OCI-LY1 (cell line): ENCODE measurements at regions not wholly inside any gene's neighbourhood (a gene's known extent, or its start where the extent isn't known, plus 50 kb on each side); places are given as distances from the start of the nearest gene placed in this dataset.

Source experiments
- H2AFZ ChIP-seq: fragments of 200-600 bp; sonication (generic), shearing (Covaris generic); 2 replicates; pipeline ENCODE4 v1.6.0; 2014; ENCODE audit warnings: antibody characterized with exemption, mild to moderate bottlenecking, low read length
- H3F3A ChIP-seq: fragments of 200-600 bp; sonication (generic), shearing (Covaris generic); 2 replicates; pipeline ENCODE4 v1.6.0; 2014; ENCODE audit warnings: mild to moderate bottlenecking, antibody characterized with exemption, low read length, moderate library complexity; ENCODE audit not compliant: insufficient read depth
- H3K27ac ChIP-seq: fragments of 200-600 bp; sonication (generic); 2 replicates; pipeline ENCODE4 v1.5.1; 2014; ENCODE audit warnings: low read length, mixed run types, mild to moderate bottlenecking, low read depth; ENCODE audit not compliant: poor library complexity, severe bottlenecking
- H3K27me3 ChIP-seq: fragments of 200-600 bp; sonication (generic); 2 replicates; pipeline ENCODE4 v1.6.0; 2014; ENCODE audit warnings: antibody characterized with exemption, mild to moderate bottlenecking, low read length, moderate library complexity; ENCODE audit not compliant: insufficient read depth
- H3K36me3 ChIP-seq: fragments of 200-600 bp; sonication (generic); 2 replicates; pipeline ENCODE4 v1.6.1; 2014; ENCODE audit warnings: mild to moderate bottlenecking, antibody characterized with exemption, low read length, moderate library complexity, mixed read lengths; ENCODE audit not compliant: insufficient read depth
- H3K4me1 ChIP-seq: fragments of 200-600 bp; sonication (generic); 2 replicates; pipeline ENCODE4 v1.5.1; 2014; ENCODE audit warnings: mild to moderate bottlenecking, low read length, moderate library complexity; ENCODE audit not compliant: insufficient read depth, severe bottlenecking
- H3K4me2 ChIP-seq: fragments of 200-600 bp; sonication (generic), shearing (Covaris generic); 2 replicates; pipeline ENCODE4 v1.6.1; 2014; ENCODE audit warnings: low read length
- H3K4me3 ChIP-seq: fragments of 200-600 bp; sonication (generic); 2 replicates; pipeline ENCODE4 v1.5.1; 2014; ENCODE audit warnings: low read length, low read depth, mild to moderate bottlenecking, mixed read lengths; ENCODE audit not compliant: poor library complexity, severe bottlenecking
- H3K79me2 ChIP-seq: fragments of 200-600 bp; shearing (Covaris generic); 2 replicates; pipeline ENCODE4 v1.6.1; 2016; ENCODE audit warnings: mixed run types, low read length, mixed read lengths; ENCODE audit not compliant: insufficient read depth
- H3K9ac ChIP-seq: fragments of 200-600 bp; sonication (generic), shearing (Covaris generic); 2 replicates; pipeline ENCODE4 v1.6.1; 2014; ENCODE audit warnings: mild to moderate bottlenecking, low read length, mixed read lengths
- H3K9me2 ChIP-seq: fragments of 200-600 bp; sonication (generic), shearing (Covaris generic); 2 replicates; pipeline ENCODE4 v1.6.1; 2014; ENCODE audit warnings: low read depth, mild to moderate bottlenecking, low read length, mixed read lengths
- H3K9me3 ChIP-seq: fragments of 200-600 bp; shearing (Covaris generic); 2 replicates; pipeline ENCODE4 v1.6.1; 2014; ENCODE audit warnings: low read length, mixed read lengths
- H4K20me1 ChIP-seq: fragments of 200-600 bp; sonication (generic), shearing (Covaris generic); 2 replicates; pipeline ENCODE4 v1.6.0; 2016; ENCODE audit warnings: mild to moderate bottlenecking, low read length; ENCODE audit not compliant: insufficient read depth
- EZH2 ChIP-seq: fragments of 200-600 bp; sonication (generic), shearing (Covaris generic); IDR thresholded peaks from 2 replicates; pipeline ENCODE4 v1.8.0; 2017; ENCODE audit warnings: borderline replicate concordance, mixed run types, mild to moderate bottlenecking, antibody characterized with exemption, low read length, moderate library complexity, mixed read lengths
- TF ChIP-seq, protein P1 (sequence below): fragments of 200-600 bp; sonication (generic), shearing (Covaris generic); IDR thresholded peaks from 2 replicates; pipeline ENCODE4 v1.5.1; 2017; ENCODE audit warnings: mild to moderate bottlenecking, antibody characterized with exemption, low read length, moderate library complexity, mixed read lengths

DNA sequence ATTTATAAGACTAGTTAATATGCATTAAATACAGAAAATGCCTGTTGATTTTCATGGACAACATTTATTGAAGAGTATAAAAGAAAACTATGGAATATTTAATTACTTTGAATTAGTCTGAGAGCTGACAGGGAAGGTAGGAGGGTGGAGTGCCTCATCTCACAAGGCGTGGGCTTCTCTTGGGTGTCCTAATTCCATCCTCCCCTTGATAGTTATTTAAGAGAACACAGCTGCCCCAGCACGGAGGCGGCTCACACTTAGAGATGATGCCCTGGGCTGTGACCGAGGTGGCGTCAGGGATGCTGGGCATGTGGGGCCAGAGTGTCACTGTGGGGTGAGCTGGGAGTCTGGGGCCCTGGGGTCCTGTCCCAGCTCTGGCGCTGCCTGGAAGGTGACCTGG is 493.0 kb downstream of the PTPRU start:
- Histone ChIP-seq H3F3A (no peaks in the 10 kb centered on the region), H3K27me3 (no peaks in the 10 kb centered on the region), H3K9me3 (no peaks in the 10 kb centered on the region), H3K4me2 (no peak overlapping the region), H3K4me1 (no peaks in the 10 kb centered on the region), H3K4me3 (no peak overlapping the region), H4K20me1 (no peaks in the 10 kb centered on the region), H2AFZ (no peak overlapping the region), H3K9ac (no peak overlapping the region), H3K27ac (no peak overlapping the region), H3K36me3 (no peaks in the 10 kb centered on the region), H3K9me2 (no peaks in the 10 kb centered on the region), H3K79me2 (no peaks in the 10 kb centered on the region)
- TF ChIP-seq, protein P1, sequence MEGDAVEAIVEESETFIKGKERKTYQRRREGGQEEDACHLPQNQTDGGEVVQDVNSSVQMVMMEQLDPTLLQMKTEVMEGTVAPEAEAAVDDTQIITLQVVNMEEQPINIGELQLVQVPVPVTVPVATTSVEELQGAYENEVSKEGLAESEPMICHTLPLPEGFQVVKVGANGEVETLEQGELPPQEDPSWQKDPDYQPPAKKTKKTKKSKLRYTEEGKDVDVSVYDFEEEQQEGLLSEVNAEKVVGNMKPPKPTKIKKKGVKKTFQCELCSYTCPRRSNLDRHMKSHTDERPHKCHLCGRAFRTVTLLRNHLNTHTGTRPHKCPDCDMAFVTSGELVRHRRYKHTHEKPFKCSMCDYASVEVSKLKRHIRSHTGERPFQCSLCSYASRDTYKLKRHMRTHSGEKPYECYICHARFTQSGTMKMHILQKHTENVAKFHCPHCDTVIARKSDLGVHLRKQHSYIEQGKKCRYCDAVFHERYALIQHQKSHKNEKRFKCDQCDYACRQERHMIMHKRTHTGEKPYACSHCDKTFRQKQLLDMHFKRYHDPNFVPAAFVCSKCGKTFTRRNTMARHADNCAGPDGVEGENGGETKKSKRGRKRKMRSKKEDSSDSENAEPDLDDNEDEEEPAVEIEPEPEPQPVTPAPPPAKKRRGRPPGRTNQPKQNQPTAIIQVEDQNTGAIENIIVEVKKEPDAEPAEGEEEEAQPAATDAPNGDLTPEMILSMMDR: no peak
- no peak for TF ChIP-seq EZH2

- Histone ChIP-seq H3K4me2 (no peak overlapping the region), H2AFZ (no peak overlapping the region), H4K20me1 (no peaks in the 10 kb centered on the region), H3K9ac (no peak overlapping the region), H3K4me3 (no peak overlapping the region), H3K9me2 (no peaks in the 10 kb centered on the region), H3K79me2 (no peaks in the 10 kb centered on the region), H3K27ac (no peak overlapping the region), H3F3A (no peaks in the 10 kb centered on the region), H3K27me3 (no peaks in the 10 kb centered on the region), H3K4me1 (no peaks in the 10 kb centered on the region), H3K9me3 (no peaks in the 10 kb centered on the region), H3K36me3 (no peaks in the 10 kb centered on the region)
- TF ChIP-seq, protein P1: no peak
- TF ChIP-seq EZH2: no peak
Measured at GRCh38 chr1:29728703-29729102, 492.4 kb downstream of the PTPRU start.

DNA sequence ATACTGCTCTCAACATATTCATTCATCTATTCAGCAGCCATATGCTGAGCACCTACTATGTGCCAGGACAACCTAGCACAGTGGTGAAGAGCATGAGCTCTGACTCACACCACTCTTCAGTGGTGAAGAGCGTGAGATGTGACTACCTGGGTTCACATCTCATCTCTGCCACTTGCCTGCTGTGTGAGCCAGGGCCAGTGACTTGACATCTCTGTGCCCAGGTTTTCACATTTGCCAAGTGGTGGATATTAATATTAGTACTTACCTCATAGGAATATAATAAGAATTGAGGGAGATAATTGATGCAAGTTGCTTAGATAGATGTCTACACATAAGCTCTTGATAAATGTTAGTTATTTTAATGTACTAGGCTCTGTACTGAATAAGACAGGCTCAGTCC is 488.9 kb downstream of the PTPRU start:
- Histone ChIP-seq H3K9me2 (no peaks in the 10 kb centered on the region), H3K4me3 (no peak overlapping the region), H3K4me1 (no peaks in the 10 kb centered on the region), H4K20me1 (no peaks in the 10 kb centered on the region), H3K9ac (no peak overlapping the region), H3F3A (no peaks in the 10 kb centered on the region), H3K27ac (no peak overlapping the region), H3K9me3 (no peaks in the 10 kb centered on the region), H3K27me3 (no peaks in the 10 kb centered on the region), H2AFZ (no peak overlapping the region), H3K36me3 (no peaks in the 10 kb centered on the region), H3K79me2 (no peaks in the 10 kb centered on the region), H3K4me2 (no peak overlapping the region)
- no peak for TF ChIP-seq EZH2

DNA sequence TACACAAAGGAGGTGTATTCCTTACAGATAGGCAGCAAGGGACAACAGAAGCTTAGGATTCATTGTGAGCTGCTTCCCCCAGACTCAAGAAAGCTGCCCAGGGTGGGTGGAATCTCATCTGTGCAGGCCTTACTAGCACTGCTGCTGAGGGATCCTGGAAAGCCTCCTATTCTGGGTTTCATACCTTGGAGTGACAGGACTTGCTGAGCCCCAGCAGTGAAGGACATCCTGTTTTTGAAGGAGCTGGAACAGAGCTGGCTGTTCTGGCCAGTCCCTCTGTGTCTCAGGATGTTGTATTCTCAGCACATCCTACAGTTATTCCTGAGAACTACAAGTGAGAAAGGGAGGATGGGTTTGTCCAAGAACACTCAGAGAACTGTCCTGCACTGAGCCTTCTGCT is 486.3 kb downstream of the PTPRU start:
- Histone ChIP-seq H3K27ac (no peak overlapping the region), H3K4me3 (no peak overlapping the region), H3K36me3 (no peaks in the 10 kb centered on the region), H3K4me2 (no peak overlapping the region), H3K4me1 (no peaks in the 10 kb centered on the region), H3K9me3 (no peaks in the 10 kb centered on the region), H3K79me2 (no peaks in the 10 kb centered on the region), H3F3A (no peaks in the 10 kb centered on the region), H2AFZ (no peak overlapping the region), H3K9ac (no peak overlapping the region), H3K9me2 (no peaks in the 10 kb centered on the region), H4K20me1 (no peaks in the 10 kb centered on the region), H3K27me3 (no peaks in the 10 kb centered on the region)
- no peak for TF ChIP-seq EZH2
- TF ChIP-seq, protein P1: no peak
